ENCODE measurements at regions not wholly inside any gene's neighbourhood (a gene's known extent, or its start where the extent isn't known, plus 50 kb on each side); places are given as distances from the start of the nearest gene placed in this dataset.

- no peaks in the 10 kb centered on the region for H4K20me1 ChIP-seq (ENCODE audit: low read length)
- ChIA-PET CTCF (no interaction called here), POLR2A (ENCODE audit: unreplicated experiment) (no interaction called here)
- ATAC-seq (no peak), DNase-seq (no peak)
- TF ChIP-seq EZH2phosphoT487 (IDR thresholded peaks at IDR 0.05; ENCODE audit: borderline replicate concordance, low read length) (no peak), CTCF (conservative IDR thresholded peaks at IDR 0.05; ENCODE audit: low read depth, low read length) (no peak), EZH2 (IDR thresholded peaks at IDR 0.05; ENCODE audit: low read length, unreplicated experiment) (no peak)
- intact Hi-C loops (cut with micrococcal nuclease) = no loop called here
- H3K79me2 ChIP-seq (ENCODE audit: low read length) = no peaks in the 10 kb centered on the region
- no peaks in the 10 kb centered on the region for H3K4me1 ChIP-seq (ENCODE audit: insufficient read depth, low read length)
- BruUV-seq (replicated peaks) = no TSS peak
- H3K36me3 ChIP-seq (ENCODE audit: low read depth, low read length) = no peaks in the 10 kb centered on the region
- no peak overlapping the region for H3K4me3 ChIP-seq (ENCODE audit: low read length)
- no peak overlapping the region for H3K27ac ChIP-seq (ENCODE audit: low read length)
- no peak overlapping the region for H3K9ac ChIP-seq (ENCODE audit: low read length)
- no peaks in the 10 kb centered on the region for H3F3A ChIP-seq (ENCODE audit: low read length, unreplicated experiment)
- H3K9me3 ChIP-seq (ENCODE audit: low read length) = 0 out of 2 replicates have a peak, but pooled peaks cover 10% of the 10 kb centered on the region
- no peak overlapping the region for H3K4me2 ChIP-seq (ENCODE audit: low read length)
- H3K27me3 ChIP-seq (ENCODE audit: low read length) = no peaks in the 10 kb centered on the region
- H2AFZ ChIP-seq (ENCODE audit: low read length) = no peak overlapping the region
- H3K9me2 ChIP-seq (replicated peaks; ENCODE audit: low read length) = no peaks in the 10 kb centered on the region
These were observed 282.1 kb upstream of the IRX1 start for GRCh38 chr5:3313569-3313968.

- intact Hi-C loops (cut with micrococcal nuclease) = no loop called here
- ChIA-PET POLR2A (ENCODE audit: unreplicated experiment) (no interaction called here), CTCF (no interaction called here)
- no peaks in the 10 kb centered on the region for H3K79me2 ChIP-seq (ENCODE audit: low read length)
- no peak overlapping the region for H3K9ac ChIP-seq (ENCODE audit: low read length)
- TF ChIP-seq CTCF (conservative IDR thresholded peaks at IDR 0.05; ENCODE audit: low read depth, low read length) = no peak
- no peak for TF ChIP-seq EZH2phosphoT487 (IDR thresholded peaks at IDR 0.05; ENCODE audit: borderline replicate concordance, low read length)
- TF ChIP-seq EZH2 (IDR thresholded peaks at IDR 0.05; ENCODE audit: low read length, unreplicated experiment) = no peak
- no peak overlapping the region for H3K4me3 ChIP-seq (ENCODE audit: low read length)
- H3K4me1 ChIP-seq (ENCODE audit: insufficient read depth, low read length) = no peaks in the 10 kb centered on the region
- no peaks in the 10 kb centered on the region for H3F3A ChIP-seq (ENCODE audit: low read length, unreplicated experiment)
- BruUV-seq (replicated peaks) = no TSS peak
- DNase-seq (no peak), ATAC-seq (no peak)
- no peak overlapping the region for H3K27ac ChIP-seq (ENCODE audit: low read length)
- H2AFZ ChIP-seq (ENCODE audit: low read length) = no peak overlapping the region
- H3K4me2 ChIP-seq (ENCODE audit: low read length) = no peak overlapping the region
- H4K20me1 ChIP-seq (ENCODE audit: low read length) = no peaks in the 10 kb centered on the region
- no peaks in the 10 kb centered on the region for H3K9me2 ChIP-seq (replicated peaks; ENCODE audit: low read length)
- H3K36me3 ChIP-seq (ENCODE audit: low read depth, low read length) = no peaks in the 10 kb centered on the region
- H3K27me3 ChIP-seq (ENCODE audit: low read length) = no peaks in the 10 kb centered on the region
- H3K9me3 ChIP-seq (ENCODE audit: low read length) = 0 out of 2 replicates have a peak, but pooled peaks cover 8% of the 10 kb centered on the region
These were observed 283.3 kb upstream of the IRX1 start for GRCh38 chr5:3312299-3312698.

- DNase-seq = no peak
- Histone ChIP-seq H3K9me2 (replicated peaks; ENCODE audit: low read length) (no peaks in the 10 kb centered on the region), H3F3A (ENCODE audit: low read length, unreplicated experiment) (no peaks in the 10 kb centered on the region), H3K4me3 (ENCODE audit: low read length) (no peak overlapping the region), H3K79me2 (ENCODE audit: low read length) (no peaks in the 10 kb centered on the region), H3K9ac (ENCODE audit: low read length) (no peak overlapping the region), H4K20me1 (ENCODE audit: low read length) (no peaks in the 10 kb centered on the region), H3K36me3 (ENCODE audit: low read depth, low read length) (no peaks in the 10 kb centered on the region), H3K27ac (ENCODE audit: low read length) (no peak overlapping the region), H3K27me3 (ENCODE audit: low read length) (no peaks in the 10 kb centered on the region), H3K9me3 (ENCODE audit: low read length) (0 out of 2 replicates have a peak, but pooled peaks cover 4% of the 10 kb centered on the region), H3K4me1 (ENCODE audit: insufficient read depth, low read length) (no peaks in the 10 kb centered on the region), H2AFZ (ENCODE audit: low read length) (no peak overlapping the region), H3K4me2 (ENCODE audit: low read length) (no peak overlapping the region)
- no TSS peak for BruUV-seq (replicated peaks)
- TF ChIP-seq EZH2 (IDR thresholded peaks at IDR 0.05; ENCODE audit: low read length, unreplicated experiment) = no peak
- TF ChIP-seq CTCF (conservative IDR thresholded peaks at IDR 0.05; ENCODE audit: low read depth, low read length) = no peak
- no peak for TF ChIP-seq EZH2phosphoT487 (IDR thresholded peaks at IDR 0.05; ENCODE audit: borderline replicate concordance, low read length)
- ATAC-seq = no peak
- POLR2A ChIA-PET (ENCODE audit: unreplicated experiment) = no interaction called here
- intact Hi-C loops (cut with micrococcal nuclease) = no loop called here
- CTCF ChIA-PET = no interaction called here
These were observed 284.2 kb upstream of the IRX1 start for GRCh38 chr5:3311433-3311832.
